GM18508 (cell line): ENCODE measurements at regions not wholly inside any gene's neighbourhood (a gene's known extent, or its start where the extent isn't known, plus 50 kb on each side); places are given as distances from the start of the nearest gene placed in this dataset.
A peak's percentile ranks its signal among the peaks of the same experiment; 100 is the strongest.
"Not testable (repeated sequence)": the region's sequence is repeated elsewhere in the genome, so short reads cannot be mapped to it uniquely, and the experiment has no call there.

Experiments
- ATAC-seq: cut with Tn5 transposase; IDR thresholded peaks from one replicate; pipeline ENCODE4 v1.9.1; 2021; ENCODE audit warnings: moderate number of reproducible peaks; ENCODE audit not compliant: insufficient read depth, unreplicated experiment

DNA sequence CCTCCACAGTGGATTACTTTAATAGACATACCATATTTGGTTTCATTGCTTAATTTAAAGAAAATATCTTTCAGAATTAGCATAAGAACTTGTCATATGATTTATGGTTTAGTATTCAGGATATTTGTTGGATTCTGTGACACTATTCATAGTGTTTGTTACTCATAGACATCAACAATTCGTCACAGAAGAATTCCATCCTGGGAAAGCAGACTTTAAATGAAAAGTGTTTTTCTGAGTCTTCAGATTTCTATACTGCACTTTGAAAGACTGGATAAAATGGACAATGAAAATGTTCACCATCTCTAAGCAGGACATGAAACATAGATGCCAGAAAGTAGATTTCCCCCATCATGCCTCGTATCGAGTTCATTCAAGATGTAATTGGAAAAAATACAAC, 435.6 kb upstream of the ONECUT1 start:
- ATAC-seq: no peak

DNA sequence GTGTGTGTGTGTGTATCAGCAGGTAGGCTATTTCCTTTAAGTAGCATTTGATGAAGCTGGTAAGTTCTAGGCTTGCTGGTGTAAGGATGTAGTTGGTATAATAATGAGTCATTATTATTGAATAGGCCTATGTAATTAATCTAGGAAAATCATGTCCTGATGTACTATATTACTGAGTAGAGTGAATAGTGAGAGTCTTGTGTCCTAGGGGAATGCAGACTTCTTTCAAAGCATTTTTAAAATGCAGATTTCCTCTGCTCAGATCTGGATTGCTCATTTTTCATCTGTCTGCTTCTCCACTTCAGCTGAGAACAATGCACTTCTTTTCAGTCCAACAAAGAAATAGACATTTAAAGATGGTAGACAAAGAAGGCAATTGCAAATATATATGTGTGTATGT, 434.2 kb upstream of the ONECUT1 start:
- no peak for ATAC-seq

DNA sequence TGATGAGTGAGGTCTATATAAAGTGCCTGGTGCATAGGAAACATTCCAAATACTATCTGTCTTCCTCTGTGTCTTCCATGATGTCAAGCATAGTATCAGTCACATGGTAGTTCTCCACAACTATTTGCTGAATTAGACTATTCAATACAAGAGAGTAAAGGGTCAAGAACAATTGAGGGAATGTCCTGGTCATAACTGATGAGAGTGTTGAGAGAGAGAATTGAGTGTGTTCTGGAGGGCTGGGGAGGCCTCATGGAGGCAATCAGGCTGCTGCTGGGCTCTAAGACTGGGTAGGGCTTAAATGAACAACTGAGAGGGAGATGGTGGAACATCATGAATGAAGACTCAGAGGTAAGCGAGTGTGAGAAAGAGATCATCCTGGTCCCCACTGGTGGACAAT, 433.7 kb upstream of the ONECUT1 start:
- ATAC-seq: no peak

DNA sequence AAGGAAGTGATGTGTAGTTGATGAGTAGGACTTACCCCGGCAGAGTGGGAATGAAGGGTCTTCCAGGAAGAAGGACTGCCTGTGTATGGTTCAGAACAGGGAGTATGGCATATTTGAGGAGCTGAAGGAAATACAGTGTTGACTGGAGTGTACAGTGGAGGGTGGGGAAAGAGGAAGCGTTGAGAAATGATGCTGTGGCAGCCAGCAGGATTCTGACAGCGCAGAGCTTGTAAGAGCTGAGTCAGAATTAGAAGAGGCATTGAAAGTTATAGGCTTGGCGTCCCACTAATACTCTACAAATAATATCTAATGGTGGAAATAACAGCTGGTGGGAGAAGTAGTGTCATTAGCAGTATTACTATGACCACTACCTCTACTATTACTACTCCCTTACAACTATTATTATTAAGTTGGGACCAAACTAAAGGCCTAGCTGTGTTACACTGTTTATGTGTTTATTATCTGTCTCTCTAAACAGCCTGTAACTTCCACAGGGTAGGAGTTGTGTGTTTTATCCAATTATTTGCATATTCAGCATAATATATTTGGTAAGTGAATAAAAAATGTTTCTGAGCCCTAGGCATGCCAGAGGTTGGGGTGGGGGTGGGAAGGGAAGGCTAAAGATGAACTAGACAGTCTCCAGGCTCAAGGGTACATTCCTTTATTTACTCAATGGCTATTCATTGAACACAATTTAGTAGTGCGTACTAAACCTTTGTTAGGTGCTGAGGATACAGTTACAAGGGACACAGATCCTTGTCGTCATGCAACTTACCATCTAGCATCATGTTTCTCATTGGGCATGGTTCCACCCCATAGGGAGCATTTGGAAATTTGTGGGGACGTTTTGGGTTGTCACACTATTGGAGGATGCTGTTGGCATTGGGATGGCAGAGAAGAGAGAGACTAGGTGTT, 428.8 kb upstream of the ONECUT1 start:
- ATAC-seq: no peak

DNA sequence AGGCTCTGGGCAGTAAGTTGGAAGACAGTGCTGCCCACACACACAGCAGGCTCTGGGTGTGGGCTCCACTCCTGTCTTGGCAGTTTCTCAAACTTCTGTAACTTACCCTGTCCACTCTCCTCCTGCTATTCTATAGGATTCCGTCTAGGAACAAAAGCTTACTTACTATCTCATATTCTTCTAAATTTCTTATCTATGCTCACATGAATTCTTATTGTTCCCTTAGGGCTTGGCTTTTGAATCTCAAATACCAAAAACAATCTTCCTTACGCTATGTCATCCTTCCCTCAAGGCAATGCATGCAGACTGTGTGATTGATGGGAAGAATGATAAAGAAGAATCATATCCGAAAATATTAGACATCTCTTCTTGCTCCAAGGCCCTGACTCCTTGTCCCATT, 425.9 kb upstream of the ONECUT1 start:
- no peak for ATAC-seq

DNA sequence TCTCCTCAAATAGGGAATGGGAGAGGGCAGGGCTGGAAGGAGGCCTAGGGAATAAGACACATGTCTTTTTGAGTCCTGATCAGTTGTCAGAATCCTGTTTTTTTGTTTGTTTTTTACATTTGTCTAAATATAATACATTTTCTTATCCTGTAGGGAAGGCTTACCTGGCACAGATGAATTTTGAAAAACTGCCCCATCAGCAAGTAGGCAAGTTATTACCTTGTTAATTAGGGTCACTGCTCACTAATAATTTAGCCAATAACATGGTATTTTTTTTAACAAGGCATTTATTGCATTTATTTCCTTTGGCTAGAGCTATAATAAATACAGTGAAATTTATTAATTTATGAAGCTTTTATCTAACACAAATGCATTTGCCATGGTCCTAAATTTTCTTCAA, 423.2 kb upstream of the ONECUT1 start:
- no peak for ATAC-seq

DNA sequence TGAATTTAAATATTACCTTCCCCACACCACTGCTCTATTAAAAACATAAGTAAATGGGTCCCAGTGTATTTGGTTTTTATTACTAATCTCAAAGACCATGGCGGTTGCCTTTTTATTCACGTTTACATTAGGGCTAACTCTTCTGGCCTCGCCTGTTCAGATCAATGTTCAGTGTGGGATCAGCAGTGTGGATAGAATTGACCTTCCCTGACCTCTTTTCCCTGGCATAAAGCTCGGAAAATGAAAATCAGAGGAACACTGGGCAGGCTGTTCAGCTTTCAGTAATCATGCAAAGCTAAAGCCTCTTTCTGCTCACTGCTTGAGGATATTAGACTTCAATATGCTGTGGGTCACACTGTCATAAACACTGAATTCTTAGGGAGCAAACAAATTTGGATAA, 422.6 kb upstream of the ONECUT1 start:
- ATAC-seq: no peak

DNA sequence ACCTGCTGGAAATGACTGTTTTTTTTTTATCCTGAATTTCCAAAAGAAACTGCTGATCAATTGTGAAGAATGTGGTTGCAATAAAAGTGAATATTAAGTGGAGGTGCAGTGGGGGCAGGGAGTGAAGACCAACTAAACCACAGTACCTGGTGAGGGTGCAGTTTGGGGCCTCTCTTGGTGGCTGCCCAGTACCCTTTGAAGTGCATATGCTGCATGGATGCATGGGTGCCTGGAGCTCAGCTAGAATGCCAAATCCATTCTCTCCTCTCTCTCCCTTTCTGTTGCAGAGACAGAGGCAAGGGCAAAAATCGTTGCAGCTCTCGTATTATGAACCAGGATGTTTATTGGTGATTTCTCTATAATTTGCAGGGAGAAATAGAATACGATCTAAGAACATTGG, 420.5 kb upstream of the ONECUT1 start:
- no peak for ATAC-seq

DNA sequence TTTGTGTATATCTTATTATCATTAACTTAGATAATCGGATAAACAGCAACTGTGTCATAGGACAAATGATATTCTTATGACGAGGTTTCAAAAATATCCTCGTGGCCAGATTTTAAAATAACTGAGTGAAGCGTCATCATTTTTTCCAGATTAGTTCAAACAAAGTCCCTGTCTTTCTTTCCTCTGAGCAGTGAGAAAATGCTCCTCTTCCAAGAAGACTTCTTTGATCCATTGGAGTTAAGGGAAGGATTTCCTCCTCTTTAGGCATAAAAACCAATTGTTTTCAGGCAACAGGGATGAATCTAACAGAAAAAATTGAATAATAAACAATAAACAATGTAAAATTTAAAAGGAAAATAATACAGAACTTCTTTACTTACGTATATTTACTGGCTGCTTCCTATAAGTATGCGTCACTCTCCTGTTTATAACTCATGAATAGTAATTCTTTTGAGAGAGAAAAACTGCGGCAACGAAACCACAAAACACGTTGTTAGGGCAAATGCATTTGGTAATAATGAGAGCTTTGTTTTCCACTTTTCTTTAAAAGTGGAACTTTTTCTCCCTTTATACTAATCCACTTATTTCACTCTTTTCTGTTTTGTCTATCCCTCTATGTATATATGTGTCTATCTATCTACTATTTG, 419.4 kb upstream of the ONECUT1 start:
- no peak for ATAC-seq

DNA sequence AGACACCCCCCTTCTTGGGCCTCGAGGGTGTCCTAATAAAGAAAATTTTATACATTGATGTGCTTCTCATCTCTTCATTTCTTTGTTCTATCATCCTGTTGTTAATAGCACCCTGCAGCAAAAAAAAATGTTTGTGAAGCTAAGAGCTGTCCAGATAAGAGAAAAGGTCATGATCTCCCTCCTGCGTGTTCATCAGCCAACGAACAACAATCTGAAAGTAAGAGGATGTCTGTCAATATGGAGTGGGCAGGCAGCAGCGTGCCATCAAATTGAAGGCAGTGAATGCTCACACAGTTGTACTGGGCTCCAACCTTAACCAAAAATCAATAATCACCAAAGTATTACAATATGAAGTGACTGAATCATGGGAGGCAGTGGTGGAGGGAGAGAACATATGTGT, 418.6 kb upstream of the ONECUT1 start:
- ATAC-seq: no peak

DNA sequence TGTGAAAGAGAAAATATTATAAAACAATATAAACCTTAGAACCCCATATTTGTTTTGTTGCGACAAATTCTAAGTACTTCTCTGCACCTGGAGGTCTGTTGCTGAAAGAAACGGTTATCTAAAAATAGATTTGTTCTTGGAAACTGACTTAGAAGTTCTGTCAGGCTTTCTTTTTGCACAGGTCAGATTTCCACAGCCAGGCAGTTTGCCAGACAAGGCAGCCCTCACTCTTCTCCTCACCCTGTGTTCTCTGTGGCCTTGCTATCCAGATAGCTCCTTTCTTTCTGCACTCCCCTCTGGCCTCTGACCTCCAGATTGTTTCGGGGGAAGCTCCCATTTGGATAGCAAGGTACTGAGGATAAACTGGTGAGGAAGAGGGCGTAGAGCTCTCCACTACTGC, 413.3 kb upstream of the ONECUT1 start:
- no peak for ATAC-seq

DNA sequence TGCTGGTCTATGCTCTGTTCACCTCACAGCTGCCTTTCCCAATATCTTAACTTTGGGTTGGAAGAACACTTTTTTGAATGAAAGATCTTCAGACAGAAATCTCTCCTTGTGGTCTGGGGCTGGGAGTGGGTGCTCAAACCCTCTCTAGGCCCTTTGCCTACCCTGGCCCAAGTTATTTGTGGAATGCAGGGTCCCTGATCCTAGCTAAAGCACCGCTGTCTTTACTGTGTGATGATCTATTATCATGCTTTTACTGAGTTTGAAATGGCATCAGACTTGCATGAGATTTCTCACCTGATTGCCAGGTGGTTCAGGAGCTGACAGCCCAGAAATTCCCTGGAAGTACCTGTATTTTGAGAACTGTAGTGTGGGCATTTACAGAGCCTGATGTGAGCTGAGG, 412.7 kb upstream of the ONECUT1 start:
- ATAC-seq: no peak

DNA sequence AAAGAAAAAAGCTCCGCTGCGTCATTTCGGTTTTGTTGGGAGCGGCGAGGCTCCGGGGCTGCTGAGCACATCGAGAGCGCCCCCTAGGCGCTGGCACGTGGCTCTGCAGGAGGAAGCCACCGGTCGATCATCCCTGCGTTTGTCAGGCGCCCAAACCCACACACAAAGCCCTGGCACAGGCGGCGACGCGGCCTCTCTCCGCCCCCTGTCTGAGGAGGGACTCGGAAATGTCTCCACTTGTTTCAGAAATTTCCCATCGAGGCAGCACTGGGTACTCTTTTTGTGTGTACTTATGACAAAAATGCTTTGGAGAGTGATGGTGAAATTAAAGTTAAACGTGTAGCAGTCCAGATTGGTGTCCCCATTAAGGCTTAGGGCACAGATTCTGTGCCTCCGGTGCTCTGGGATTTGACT, 407.3 kb upstream of the ONECUT1 start:
- ATAC-seq: peak; percentile 70

DNA sequence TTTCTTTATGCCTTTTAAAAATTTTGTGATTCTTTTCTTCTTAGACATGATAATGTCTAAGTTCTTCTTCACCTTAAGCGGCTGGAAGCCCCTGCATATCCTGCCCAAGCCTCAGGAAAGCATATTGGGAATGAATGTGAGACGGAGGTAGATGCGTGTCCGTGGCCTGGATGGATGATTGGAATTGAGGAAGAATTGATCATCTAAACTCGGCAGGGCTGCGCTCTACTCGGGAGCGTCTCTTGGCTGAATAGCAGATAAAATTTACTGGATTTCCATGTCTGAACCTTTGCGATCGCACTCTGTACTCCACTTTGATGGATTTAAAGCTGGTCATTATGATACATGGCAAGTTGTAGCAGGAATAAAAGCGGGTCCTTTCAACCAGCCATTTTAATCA, 406.7 kb upstream of the ONECUT1 start:
- ATAC-seq: no peak

DNA sequence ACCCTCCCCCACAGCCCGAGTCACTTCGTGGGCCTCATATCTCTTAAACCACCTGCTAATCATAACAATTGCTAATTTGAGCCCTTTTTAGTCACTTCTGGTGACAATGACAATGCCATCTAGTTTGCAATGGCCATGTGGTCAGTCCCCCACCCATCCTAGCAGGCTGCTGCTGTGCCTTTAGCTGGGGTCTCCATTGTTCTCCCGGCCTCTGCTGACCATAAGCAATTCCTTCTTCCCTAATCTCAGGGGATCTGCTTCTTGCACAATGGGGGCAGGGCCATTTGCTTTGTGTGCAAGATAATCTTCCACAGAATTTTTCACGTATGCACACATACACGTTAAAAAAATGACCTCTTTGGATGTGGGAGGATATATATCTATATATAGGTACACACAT, 406.1 kb upstream of the ONECUT1 start:
- ATAC-seq: no peak

DNA sequence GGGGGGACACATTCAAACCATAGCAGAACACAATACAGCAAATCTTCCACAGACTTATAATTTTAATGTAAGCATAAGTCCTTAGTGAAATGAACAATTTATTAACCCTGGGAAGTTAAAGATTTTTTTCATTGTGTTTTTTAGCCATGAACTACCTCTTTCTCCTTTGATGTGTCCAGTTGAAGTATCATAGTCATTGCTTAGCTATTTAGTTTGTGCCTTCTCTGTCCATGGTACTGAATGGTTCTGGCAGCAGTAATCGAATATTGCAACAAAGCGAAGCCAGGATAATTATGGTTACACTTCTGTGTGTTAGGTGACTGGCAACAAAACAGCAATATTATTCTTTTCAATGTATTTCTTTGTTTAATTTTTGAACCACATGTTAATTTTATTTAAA, 403.0 kb upstream of the ONECUT1 start:
- no peak for ATAC-seq

DNA sequence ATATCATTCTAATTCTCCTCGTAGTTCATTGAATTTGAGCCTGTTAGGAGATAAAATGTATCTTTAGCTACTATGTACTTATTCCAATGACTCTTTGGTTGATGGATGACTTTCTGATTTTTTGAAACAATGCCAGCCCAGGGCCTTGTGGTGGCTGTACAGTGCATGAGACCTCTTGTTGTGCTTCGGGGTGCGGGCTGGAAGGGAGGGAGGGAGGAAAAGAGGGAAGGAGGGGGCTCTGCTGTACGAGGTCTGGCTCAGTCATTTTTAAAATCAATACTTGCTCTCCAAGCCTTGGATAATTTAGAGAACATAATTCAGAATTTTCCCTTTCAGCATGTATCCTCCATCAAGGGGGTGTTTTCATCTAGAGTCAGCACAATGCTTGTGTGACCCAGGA, 399.7 kb upstream of the ONECUT1 start:
- no peak for ATAC-seq

DNA sequence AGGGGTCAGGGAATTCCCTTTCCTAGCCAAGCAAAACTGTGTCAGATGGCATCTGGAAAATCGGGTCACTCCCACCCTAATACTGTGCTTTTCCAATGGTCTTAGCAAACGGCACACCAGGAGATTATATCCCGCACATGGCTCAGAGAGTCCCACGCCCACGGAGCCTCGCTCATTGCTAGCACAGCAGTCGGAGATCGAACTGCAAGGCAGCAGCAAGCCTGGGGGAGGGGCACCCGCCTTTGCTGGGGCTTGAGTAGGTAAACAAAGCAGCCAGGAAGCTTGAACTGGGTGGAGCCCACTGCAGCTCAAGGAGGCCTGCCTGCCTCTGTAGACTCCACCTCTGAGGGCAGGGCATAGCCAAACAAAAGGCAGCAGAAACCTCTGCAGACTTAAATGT, 393.3 kb upstream of the ONECUT1 start:
- not testable (repeated sequence) for ATAC-seq

DNA sequence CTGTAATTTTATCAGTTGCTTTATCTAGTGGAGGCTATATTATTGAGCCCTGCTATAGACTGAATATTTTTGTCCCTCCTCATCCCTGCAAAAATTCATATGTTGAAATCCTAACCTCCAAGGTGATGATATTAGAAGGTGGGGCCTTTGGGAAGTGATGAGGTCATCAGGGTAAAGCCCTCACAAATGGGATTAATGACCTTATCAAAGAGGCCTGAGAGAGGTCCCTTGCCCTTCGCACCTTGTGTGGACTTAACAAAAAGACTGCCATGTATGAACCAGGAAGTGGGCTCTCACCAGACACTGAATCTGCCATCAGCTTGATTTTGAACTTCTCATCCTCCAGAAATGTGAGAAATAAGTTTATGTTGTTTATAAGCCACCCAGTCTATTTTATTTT, 381.4 kb upstream of the ONECUT1 start:
- no peak for ATAC-seq

DNA sequence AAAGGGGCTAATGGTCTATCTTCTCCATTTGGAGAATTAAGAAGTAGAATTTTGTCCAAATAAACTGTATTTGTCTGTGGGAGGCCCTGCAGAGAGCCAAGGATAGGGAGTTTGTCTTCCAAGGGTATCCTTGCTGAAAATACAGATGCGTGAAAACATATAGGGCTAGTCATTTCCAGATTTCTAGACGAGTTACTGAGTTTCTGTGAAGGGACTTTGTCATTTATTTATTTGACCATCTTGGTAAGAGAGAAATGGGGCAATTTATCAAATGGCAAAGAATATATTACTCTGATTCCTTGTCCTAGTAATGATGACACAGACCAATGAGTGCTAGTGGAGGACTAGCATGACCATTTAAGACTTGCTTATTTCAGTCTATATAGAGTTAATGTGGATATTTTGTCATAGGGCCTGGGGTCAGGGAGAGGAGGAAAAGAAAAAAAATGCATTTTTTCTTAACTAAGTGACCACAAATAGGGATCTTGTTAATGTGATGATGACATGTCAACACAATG, 376.6 kb upstream of the ONECUT1 start:
- no peak for ATAC-seq

DNA sequence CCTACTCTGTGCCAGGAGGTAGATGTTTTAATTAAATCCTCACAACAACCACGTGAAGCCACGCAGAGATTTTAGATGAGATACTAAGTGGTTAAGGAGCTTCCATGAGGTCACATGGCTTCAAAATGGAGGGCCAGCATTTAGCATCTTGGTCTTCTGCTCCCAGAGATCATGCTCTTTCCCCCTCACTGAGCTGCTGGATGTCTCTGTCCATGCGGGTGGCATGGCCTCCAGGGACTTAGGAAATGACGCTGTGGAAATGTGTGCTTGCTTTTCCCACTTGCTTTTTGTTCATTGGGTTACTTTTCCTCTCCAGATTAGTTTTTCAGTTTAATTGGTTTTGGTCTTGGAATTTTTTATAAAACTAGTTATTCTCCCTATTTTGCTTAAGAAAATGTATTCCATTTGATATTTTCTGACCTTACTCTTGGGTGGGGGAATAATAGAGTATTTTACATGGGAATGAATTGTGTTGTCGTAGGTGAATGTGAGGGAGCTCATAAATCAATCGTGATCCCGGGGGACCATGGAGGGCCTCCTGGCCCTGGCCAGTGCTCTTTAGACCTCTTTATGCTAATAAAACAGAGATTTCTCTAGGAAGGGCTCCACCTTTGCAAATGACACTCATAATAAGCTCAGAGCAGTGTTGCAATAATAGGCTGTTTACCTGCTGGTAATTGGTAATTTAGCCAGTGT, 376.0 kb upstream of the ONECUT1 start:
- ATAC-seq: no peak
